ENCODE measurements at regions not wholly inside any gene's neighbourhood (a gene's known extent, or its start where the extent isn't known, plus 50 kb on each side); places are given as distances from the start of the nearest gene placed in this dataset.
"Not testable (repeated sequence)": the region's sequence is repeated elsewhere in the genome, so short reads cannot be mapped to it uniquely, and the experiment has no call there.

DNA sequence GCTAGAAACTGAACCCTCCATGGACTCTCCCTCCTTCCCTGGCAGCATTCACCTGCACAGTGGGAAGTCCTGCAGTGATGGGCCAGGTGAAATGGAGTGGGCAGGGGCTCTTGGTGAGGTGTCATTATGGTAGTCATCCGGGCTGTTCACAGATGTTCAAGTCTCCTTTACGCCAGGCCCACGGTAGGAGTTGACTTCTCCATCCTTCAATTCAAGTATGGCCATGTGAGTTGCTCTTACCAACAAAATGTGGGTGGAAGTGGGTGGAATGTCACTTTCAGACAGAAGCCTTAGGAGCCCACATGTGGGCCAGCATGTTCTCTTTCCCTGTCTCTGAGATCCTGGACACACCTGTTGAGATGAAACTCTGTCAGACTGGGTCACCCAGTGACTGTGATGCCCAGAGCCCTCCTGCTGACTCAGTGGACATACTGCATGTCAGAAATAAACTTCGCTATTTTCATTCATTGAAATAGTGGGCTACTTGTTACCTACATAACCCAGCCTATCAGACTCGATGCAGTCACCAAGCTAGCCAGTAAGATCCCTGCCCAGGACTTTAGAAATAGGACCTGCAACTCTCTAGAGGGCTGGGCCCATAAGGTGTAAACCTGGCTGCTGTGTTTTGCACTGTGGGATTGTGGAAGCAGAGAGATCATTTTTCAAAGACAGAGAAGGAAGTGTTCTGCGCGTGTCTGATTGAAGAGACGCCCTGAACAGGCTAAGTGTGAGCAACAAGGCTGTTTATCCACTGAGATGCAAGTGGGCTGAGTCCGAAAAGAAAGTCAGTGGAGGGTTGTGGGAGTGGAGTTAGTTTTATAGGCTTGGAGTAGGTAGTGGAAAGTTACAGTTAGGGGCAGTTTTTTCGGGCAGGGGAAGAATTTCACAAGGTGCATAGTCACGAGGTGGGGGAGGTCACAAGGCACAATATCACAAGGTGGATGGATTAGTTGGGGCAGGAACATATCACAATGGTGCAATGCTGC, 174.4 kb downstream of the TRIM43 start:
- H3K4me3 ChIP-seq (ENCODE audit: low read length); DNase-seq (ENCODE audit: low read depth, low spot score); H3K27ac ChIP-seq (ENCODE audit: low read length); H3K27me3 ChIP-seq (ENCODE audit: control insufficient read depth, insufficient read depth, low read length); H3K9me3 ChIP-seq (ENCODE audit: control insufficient read depth, insufficient read depth, low read length); H3K4me1 ChIP-seq (ENCODE audit: control insufficient read depth, insufficient read depth, low read length); H3K36me3 ChIP-seq (ENCODE audit: control insufficient read depth, insufficient read depth, low read length): not testable (repeated sequence)
- WGBS (ENCODE audit: insufficient coverage, insufficient read length), result no CpG with 5 or more reads among the region's 11 CpGs

DNA sequence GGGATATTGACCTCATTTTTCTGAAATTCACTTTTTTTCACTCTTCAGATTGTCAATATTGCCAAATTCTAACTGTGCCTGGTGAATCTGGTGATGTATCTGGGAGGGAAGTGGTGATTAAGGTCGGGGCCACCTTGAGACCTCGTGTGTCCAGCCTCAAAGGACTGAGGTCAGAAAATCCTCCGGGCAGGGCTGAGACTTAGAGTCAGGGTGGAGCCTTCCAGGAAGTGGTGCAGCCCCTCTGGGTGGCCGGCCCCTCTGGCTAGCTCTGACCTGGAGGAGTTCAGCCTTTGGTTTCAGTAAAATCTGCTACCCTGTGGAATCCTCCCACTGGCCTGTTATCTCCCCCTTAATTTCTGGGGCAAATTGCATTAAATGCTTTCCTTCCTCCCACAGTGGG, 175.7 kb downstream of the TRIM43 start:
- DNase-seq (ENCODE audit: low read depth, low spot score); H3K9me3 ChIP-seq (ENCODE audit: control insufficient read depth, insufficient read depth, low read length); H3K27ac ChIP-seq (ENCODE audit: low read length); H3K36me3 ChIP-seq (ENCODE audit: control insufficient read depth, insufficient read depth, low read length); H3K4me1 ChIP-seq (ENCODE audit: control insufficient read depth, insufficient read depth, low read length); H3K27me3 ChIP-seq (ENCODE audit: control insufficient read depth, insufficient read depth, low read length); H3K4me3 ChIP-seq (ENCODE audit: low read length): not testable (repeated sequence)
- WGBS (ENCODE audit: insufficient coverage, insufficient read length), result no CpG with 5 or more reads among the region's 4 CpGs

DNA sequence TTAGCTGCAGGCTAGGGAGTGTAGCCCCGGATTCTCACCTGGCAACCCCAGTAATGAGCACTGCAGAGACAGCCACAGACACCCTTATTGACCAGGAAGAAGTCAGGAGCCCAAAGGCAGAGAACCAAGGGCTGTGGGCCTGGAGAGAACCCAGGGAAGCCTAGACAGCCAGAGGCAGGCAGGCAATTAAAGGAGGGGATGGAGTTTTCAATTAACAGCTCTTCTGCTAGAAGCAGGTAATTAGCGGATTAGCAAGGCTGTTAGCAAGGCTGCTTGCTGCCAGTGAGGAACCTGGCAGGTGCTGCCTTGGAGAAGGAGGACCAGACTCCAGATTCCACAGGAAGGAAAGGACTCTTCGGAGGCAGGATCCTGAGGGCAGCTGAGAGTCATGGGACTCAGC, 176.1 kb downstream of the TRIM43 start:
- WGBS (ENCODE audit: insufficient coverage, insufficient read length), result no CpG with 5 or more reads among the region's 3 CpGs

DNA sequence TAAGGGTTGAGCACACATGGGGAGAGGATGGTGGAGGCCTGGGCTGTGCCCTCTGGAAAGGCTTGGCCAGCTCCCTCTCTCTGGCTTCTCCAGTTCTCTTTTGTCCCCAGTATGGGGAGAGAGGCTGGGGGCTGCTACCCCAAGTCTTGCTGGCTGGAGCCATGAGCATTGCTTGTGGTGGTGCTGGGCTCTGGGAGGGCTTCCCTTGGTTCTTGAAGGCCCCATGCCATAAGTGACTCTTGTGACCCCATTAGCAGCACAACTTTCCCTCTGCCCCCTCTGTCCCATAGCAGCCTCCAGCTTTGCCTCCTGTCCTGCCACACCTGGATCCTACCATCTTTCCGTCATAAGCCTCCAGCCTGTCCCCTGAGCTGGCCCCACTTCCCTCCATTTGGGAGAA, 177.5 kb downstream of the TRIM43 start:
- no CpG with 5 or more reads among the region's 1 CpG for whole genome bisulfite sequencing (ENCODE audit: insufficient coverage, insufficient read length)
- not testable (repeated sequence) for H3K4me1 ChIP-seq (ENCODE audit: control insufficient read depth, insufficient read depth, low read length); H3K27me3 ChIP-seq (ENCODE audit: control insufficient read depth, insufficient read depth, low read length); DNase-seq (ENCODE audit: low read depth, low spot score); H3K4me3 ChIP-seq (ENCODE audit: low read length); H3K27ac ChIP-seq (ENCODE audit: low read length); H3K36me3 ChIP-seq (ENCODE audit: control insufficient read depth, insufficient read depth, low read length); H3K9me3 ChIP-seq (ENCODE audit: control insufficient read depth, insufficient read depth, low read length)

More for the DNA sequence above, 176.1 kb downstream of the TRIM43 start:
- H3K9me3 ChIP-seq (ENCODE audit: control insufficient read depth, insufficient read depth, low read length); H3K36me3 ChIP-seq (ENCODE audit: control insufficient read depth, insufficient read depth, low read length); H3K27ac ChIP-seq (ENCODE audit: low read length); DNase-seq (ENCODE audit: low read depth, low spot score); H3K4me3 ChIP-seq (ENCODE audit: low read length); H3K4me1 ChIP-seq (ENCODE audit: control insufficient read depth, insufficient read depth, low read length); H3K27me3 ChIP-seq (ENCODE audit: control insufficient read depth, insufficient read depth, low read length): not testable (repeated sequence)

DNA sequence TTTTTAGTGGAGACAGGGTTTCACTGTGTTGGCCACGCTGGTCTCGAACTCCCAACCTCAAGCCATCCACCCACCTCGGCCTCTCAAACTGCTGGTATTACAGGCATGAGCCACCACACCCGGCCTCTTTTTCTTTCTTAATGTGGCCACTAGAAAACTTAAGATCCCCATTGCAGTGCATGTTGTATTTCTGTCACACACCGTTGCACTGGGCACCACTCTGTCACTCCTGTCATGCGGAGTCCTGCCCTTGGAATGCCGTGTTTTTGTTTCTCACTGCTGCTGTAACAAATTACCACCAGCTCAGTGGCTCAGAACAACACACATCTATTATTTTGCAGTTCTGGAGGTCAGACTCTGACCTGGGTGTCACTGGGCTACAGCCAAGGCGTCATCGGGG, 178.9 kb downstream of the TRIM43 start:
- H3K4me3 ChIP-seq (ENCODE audit: low read length); H3K27ac ChIP-seq (ENCODE audit: low read length); DNase-seq (ENCODE audit: low read depth, low spot score); H3K9me3 ChIP-seq (ENCODE audit: control insufficient read depth, insufficient read depth, low read length); H3K27me3 ChIP-seq (ENCODE audit: control insufficient read depth, insufficient read depth, low read length); H3K36me3 ChIP-seq (ENCODE audit: control insufficient read depth, insufficient read depth, low read length); H3K4me1 ChIP-seq (ENCODE audit: control insufficient read depth, insufficient read depth, low read length): not testable (repeated sequence)
- no CpG with 5 or more reads among the region's 9 CpGs for WGBS (ENCODE audit: insufficient coverage, insufficient read length)

DNA sequence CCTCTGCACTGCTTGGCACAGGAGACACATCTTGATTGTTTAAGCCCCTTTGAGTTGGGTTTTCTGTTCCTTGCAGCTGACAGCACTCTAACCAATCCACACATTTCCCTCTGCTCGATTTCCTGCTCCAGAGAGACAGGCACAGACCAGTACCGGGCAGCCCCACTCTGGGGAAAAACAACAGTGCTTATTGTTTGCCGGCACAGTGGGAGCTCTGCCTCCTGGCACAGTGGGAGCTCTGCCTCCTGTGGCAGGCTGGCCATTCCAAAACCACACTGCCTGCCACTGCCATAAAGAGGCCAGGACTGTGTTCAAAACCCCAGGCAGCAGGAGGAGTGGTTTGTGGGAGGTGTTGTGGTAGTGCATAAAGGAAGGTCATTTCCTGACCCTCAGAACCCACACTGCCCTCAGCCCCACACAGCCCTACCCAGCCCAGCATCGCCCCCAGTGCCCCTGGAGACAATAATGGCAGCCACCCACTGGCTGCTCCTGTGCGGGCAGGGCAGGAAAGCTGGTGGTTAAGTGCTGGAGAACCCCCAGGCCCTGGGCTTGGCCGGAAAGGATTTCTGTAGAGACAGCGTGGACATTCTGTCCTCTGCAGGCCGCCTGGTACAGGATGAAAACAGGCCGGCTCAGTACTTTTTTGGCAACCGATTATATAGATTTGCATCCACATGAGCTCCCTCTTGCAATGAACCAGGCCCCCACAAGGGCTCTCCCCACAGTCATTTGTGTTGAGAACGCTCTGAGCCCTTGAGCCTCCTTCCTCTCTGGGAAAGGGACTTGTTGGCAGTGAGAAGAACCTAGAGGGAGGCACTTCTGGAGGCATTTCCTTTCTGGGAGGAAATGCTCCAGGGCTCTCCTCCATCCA, 182.8 kb downstream of the TRIM43 start:
- not testable (repeated sequence) for H3K27ac ChIP-seq (ENCODE audit: low read length); H3K9me3 ChIP-seq (ENCODE audit: control insufficient read depth, insufficient read depth, low read length); H3K36me3 ChIP-seq (ENCODE audit: control insufficient read depth, insufficient read depth, low read length); H3K4me1 ChIP-seq (ENCODE audit: control insufficient read depth, insufficient read depth, low read length); DNase-seq (ENCODE audit: low read depth, low spot score); H3K4me3 ChIP-seq (ENCODE audit: low read length); H3K27me3 ChIP-seq (ENCODE audit: control insufficient read depth, insufficient read depth, low read length)
- WGBS (ENCODE audit: insufficient coverage, insufficient read length), result no CpG with 5 or more reads among the region's 11 CpGs

DNA sequence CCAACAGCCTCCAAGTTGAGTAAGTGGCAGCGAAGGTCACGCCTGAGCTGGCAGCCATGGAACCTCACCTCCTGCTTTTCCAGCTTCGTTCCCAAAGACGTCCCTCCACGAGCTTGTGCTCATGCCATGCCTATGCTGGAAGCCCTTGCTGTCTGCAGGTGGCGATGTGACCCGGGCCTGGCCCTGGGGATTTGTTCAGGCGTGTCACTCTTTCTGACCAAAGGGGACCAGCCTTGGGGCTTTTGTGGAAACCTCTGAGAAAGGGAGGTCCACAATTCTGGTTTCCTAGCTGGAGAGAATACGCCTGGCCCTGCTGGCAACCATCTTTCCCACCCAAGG, 183.4 kb downstream of the TRIM43 start:
- not testable (repeated sequence) for H3K36me3 ChIP-seq (ENCODE audit: control insufficient read depth, insufficient read depth, low read length)
- WGBS (ENCODE audit: insufficient coverage, insufficient read length), result no CpG with 5 or more reads among the region's 9 CpGs

More for the DNA sequence above, 183.4 kb downstream of the TRIM43 start:
- H3K4me3 ChIP-seq (ENCODE audit: low read length); H3K27ac ChIP-seq (ENCODE audit: low read length); DNase-seq (ENCODE audit: low read depth, low spot score); H3K27me3 ChIP-seq (ENCODE audit: control insufficient read depth, insufficient read depth, low read length); H3K9me3 ChIP-seq (ENCODE audit: control insufficient read depth, insufficient read depth, low read length); H3K4me1 ChIP-seq (ENCODE audit: control insufficient read depth, insufficient read depth, low read length): not testable (repeated sequence)

Measured in iPS DF 6.9 (cell line).